Keratinocyte (primary cell): ENCODE measurements at regions not wholly inside any gene's neighbourhood (a gene's known extent, or its start where the extent isn't known, plus 50 kb on each side); places are given as distances from the start of the nearest gene placed in this dataset.

Experiments used
- EZH2 ChIP-seq: IDR thresholded peaks from one replicate; pipeline ENCODE4 v1.6.1; 2012; ENCODE audit warnings: inconsistent platforms, mild to moderate bottlenecking, low read length, moderate library complexity
- TF ChIP-seq, protein P1 (sequence below), 3 experiments: IDR thresholded peaks in 1 of 3; conservative IDR thresholded peaks in 1 of 3; optimal IDR thresholded peaks in 1 of 3; 2 replicates in 2 of 3; 3 replicates in 1 of 3; pipeline versions ENCODE3 to v1.5.1; 2011; ENCODE audit warnings: low read length in 3 of 3, mild to moderate bottlenecking in 3 of 3, moderate library complexity in 2 of 3, control low read depth in 1 of 3, inconsistent platforms in 1 of 3; ENCODE audit not compliant: insufficient read depth in 2 of 3; ENCODE audit errors: extremely low read depth in 1 of 3

GRCh38 chr10:111474786-111475185, 398.0 kb downstream of the ADRA2A start:
- TF ChIP-seq, protein P1, sequence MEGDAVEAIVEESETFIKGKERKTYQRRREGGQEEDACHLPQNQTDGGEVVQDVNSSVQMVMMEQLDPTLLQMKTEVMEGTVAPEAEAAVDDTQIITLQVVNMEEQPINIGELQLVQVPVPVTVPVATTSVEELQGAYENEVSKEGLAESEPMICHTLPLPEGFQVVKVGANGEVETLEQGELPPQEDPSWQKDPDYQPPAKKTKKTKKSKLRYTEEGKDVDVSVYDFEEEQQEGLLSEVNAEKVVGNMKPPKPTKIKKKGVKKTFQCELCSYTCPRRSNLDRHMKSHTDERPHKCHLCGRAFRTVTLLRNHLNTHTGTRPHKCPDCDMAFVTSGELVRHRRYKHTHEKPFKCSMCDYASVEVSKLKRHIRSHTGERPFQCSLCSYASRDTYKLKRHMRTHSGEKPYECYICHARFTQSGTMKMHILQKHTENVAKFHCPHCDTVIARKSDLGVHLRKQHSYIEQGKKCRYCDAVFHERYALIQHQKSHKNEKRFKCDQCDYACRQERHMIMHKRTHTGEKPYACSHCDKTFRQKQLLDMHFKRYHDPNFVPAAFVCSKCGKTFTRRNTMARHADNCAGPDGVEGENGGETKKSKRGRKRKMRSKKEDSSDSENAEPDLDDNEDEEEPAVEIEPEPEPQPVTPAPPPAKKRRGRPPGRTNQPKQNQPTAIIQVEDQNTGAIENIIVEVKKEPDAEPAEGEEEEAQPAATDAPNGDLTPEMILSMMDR (optimal IDR thresholded peaks at IDR 0.05 in 1 of 3, IDR thresholded peaks at IDR 0.05 in 1 of 3, conservative IDR thresholded peaks at IDR 0.05 in 1 of 3; ENCODE audit: extremely low read depth in 1 of 3, insufficient read depth in 2 of 3, low read length in 3 of 3) = no peak
- no peak for TF ChIP-seq EZH2
